ENCODE measurements at regions not wholly inside any gene's neighbourhood (a gene's known extent, or its start where the extent isn't known, plus 50 kb on each side); places are given as distances from the start of the nearest gene placed in this dataset.

GRCh38 chr2:186365406-186365805 is 120.7 kb upstream of the ZC3H15 start:
- CTCF ChIA-PET = no interaction called here
- TF ChIP-seq EZH2 (IDR thresholded peaks at IDR 0.05; ENCODE audit: borderline replicate concordance, insufficient read depth, low read depth, low read length, poor library complexity, severe bottlenecking) (no peak), CTCF (IDR thresholded peaks at IDR 0.05) (no peak)
- Mint-ChIP-seq H3K9me3 (ENCODE audit: insufficient read depth) (peaks cover 3% of the 10 kb centered on the region), H3K4me1 (no peaks in the 10 kb centered on the region), H3K27ac (no peak overlapping the region), H3K27me3 (no peaks in the 10 kb centered on the region), H3K4me3 (no peak overlapping the region)
- Histone ChIP-seq H3K9me3 (ENCODE audit: control extremely low read depth in 1 of 3, control insufficient read depth in 2 of 3, insufficient read depth in 1 of 3, low read length in 2 of 3) (peaks cover 0 to 5% (median 0%) of the 10 kb centered on the region in 3 donors), H4K20me1 (ENCODE audit: control insufficient read depth, insufficient read depth, low read length, poor library complexity, severe bottlenecking) (no peaks in the 10 kb centered on the region), H3K79me2 (ENCODE audit: control insufficient read depth, insufficient read depth, low read length) (no peaks in the 10 kb centered on the region), H3K4me3 (ENCODE audit: control extremely low read depth in 1 of 5, extremely low read depth in 1 of 5, insufficient read depth in 1 of 5, low read depth in 2 of 5, low read length in 4 of 5) (no peak overlapping the region), H3K36me3 (replicated peaks in 1 of 2; ENCODE audit: control extremely low read depth in 1 of 2, control insufficient read depth in 1 of 2, extremely low read depth in 1 of 2, insufficient read depth in 2 of 2, low read length in 1 of 2) (no peaks in the 10 kb centered on the region), H3K27me3 (replicated peaks in 1 of 4; ENCODE audit: control extremely low read depth in 1 of 4, control insufficient read depth in 3 of 4, insufficient read depth in 4 of 4, low read length in 3 of 4) (no peaks in the 10 kb centered on the region), H3K9ac (ENCODE audit: low read length) (no peak overlapping the region), H3K4me1 (ENCODE audit: control insufficient read depth in 2 of 2, insufficient read depth in 2 of 2, low read length in 2 of 2) (no peaks in the 10 kb centered on the region), H3K27ac (ENCODE audit: low read length in 2 of 2) (no peak overlapping the region), H3K4me2 (replicated peaks; ENCODE audit: low read depth, low read length, poor library complexity, severe bottlenecking) (no peak overlapping the region), H2AFZ (ENCODE audit: insufficient read depth, low read depth, low read length, poor library complexity, severe bottlenecking) (no peak overlapping the region)
- WGBS (ENCODE audit: insufficient coverage) = no CpG with 5 or more reads among the region's 1 CpG
- DNase-seq (no peak), ATAC-seq (ENCODE audit: low read depth) (no peak)
- intact Hi-C loops (cut with micrococcal nuclease) = no loop called here
- POLR2A ChIA-PET = no interaction called here

GRCh38 chr2:186379052-186379451 is 107.0 kb upstream of the ZC3H15 start:
- H3K27ac Mint-ChIP-seq = no peak overlapping the region
- TF ChIP-seq CTCF (IDR thresholded peaks at IDR 0.05) = no peak
- no peak for TF ChIP-seq EZH2 (IDR thresholded peaks at IDR 0.05; ENCODE audit: borderline replicate concordance, insufficient read depth, low read depth, low read length, poor library complexity, severe bottlenecking)
- peaks cover 1% of the 10 kb centered on the region for H3K4me1 Mint-ChIP-seq
- no peaks in the 10 kb centered on the region for H3K79me2 ChIP-seq (ENCODE audit: control insufficient read depth, insufficient read depth, low read length)
- H4K20me1 ChIP-seq (ENCODE audit: control insufficient read depth, insufficient read depth, low read length, poor library complexity, severe bottlenecking) = no peaks in the 10 kb centered on the region
- H3K9me3 ChIP-seq (ENCODE audit: control extremely low read depth in 1 of 3, control insufficient read depth in 2 of 3, insufficient read depth in 1 of 3, low read length in 2 of 3) = peaks cover 2 to 13% (median 11%) of the 10 kb centered on the region in 3 donors
- no peak overlapping the region for H3K27ac ChIP-seq (ENCODE audit: low read length in 2 of 2)
- H3K4me3 ChIP-seq (ENCODE audit: control extremely low read depth in 1 of 5, extremely low read depth in 1 of 5, insufficient read depth in 1 of 5, low read depth in 2 of 5, low read length in 4 of 5) = no peak overlapping the region
- no peak overlapping the region for H3K4me3 Mint-ChIP-seq
- WGBS (ENCODE audit: insufficient coverage) = 100% methylated on average over 1 of the region's 3 CpGs
- DNase-seq = no peak
- ATAC-seq (ENCODE audit: low read depth) = no peak
- no peaks in the 10 kb centered on the region for H3K27me3 Mint-ChIP-seq
- peaks cover 0 to 3% of the 10 kb centered on the region in 2 experiments for H3K36me3 ChIP-seq (replicated peaks in 1 of 2; ENCODE audit: control extremely low read depth in 1 of 2, control insufficient read depth in 1 of 2, extremely low read depth in 1 of 2, insufficient read depth in 2 of 2, low read length in 1 of 2)
- H3K4me1 ChIP-seq (ENCODE audit: control insufficient read depth in 2 of 2, insufficient read depth in 2 of 2, low read length in 2 of 2) = no peaks in the 10 kb centered on the region
- ChIA-PET CTCF (no interaction called here), POLR2A (no interaction called here)
- H3K9me3 Mint-ChIP-seq (ENCODE audit: insufficient read depth) = peaks cover 8% of the 10 kb centered on the region
- H3K9ac ChIP-seq (ENCODE audit: low read length) = no peak overlapping the region
- intact Hi-C loops (cut with micrococcal nuclease) = no loop called here
- no peak overlapping the region for H2AFZ ChIP-seq (ENCODE audit: insufficient read depth, low read depth, low read length, poor library complexity, severe bottlenecking)
- H3K4me2 ChIP-seq (replicated peaks; ENCODE audit: low read depth, low read length, poor library complexity, severe bottlenecking) = no peak overlapping the region
- H3K27me3 ChIP-seq (replicated peaks in 1 of 4; ENCODE audit: control extremely low read depth in 1 of 4, control insufficient read depth in 3 of 4, insufficient read depth in 4 of 4, low read length in 3 of 4) = no peaks in the 10 kb centered on the region
